WTC11 (cell line): ENCODE measurements at regions not wholly inside any gene's neighbourhood (a gene's known extent, or its start where the extent isn't known, plus 50 kb on each side); places are given as distances from the start of the nearest gene placed in this dataset.

ENCODE experiments used
- E2F1 ChIP-seq: sonication (generic); formaldehyde crosslinking; IDR thresholded peaks from 2 replicates; pipeline ENCODE4 v1.8.0; 2022; ENCODE audit warnings: mild to moderate bottlenecking, missing genetic modification reagents
- JAZF1 ChIP-seq: fragments of 250-450 bp; sonication (Bioruptor Pico); IDR thresholded peaks from 2 replicates; pipeline ENCODE4 v1.9.0; 2021; ENCODE audit warnings: moderate library complexity, mild to moderate bottlenecking, inconsistent platforms
- NR1H2 ChIP-seq: sonication (generic); formaldehyde crosslinking; IDR thresholded peaks from 2 replicates; pipeline ENCODE4 v1.9.0; 2021; ENCODE audit warnings: mild to moderate bottlenecking, moderate library complexity, missing genetic modification reagents
- USF2 ChIP-seq: sonication (generic); formaldehyde crosslinking; IDR thresholded peaks from 2 replicates; pipeline ENCODE4 v1.8.1; 2023; ENCODE audit warnings: mild to moderate bottlenecking, missing genetic modification reagents, moderate library complexity
- ZNF232 ChIP-seq: sonication (generic); formaldehyde crosslinking; IDR thresholded peaks from 2 replicates; pipeline ENCODE4 v1.8.0; 2022; ENCODE audit warnings: mild to moderate bottlenecking, missing genetic modification reagents
- ZNF263 ChIP-seq: sonication (generic); formaldehyde crosslinking; IDR thresholded peaks from 2 replicates; pipeline ENCODE4 v1.8.1; 2022; ENCODE audit warnings: low read depth, mild to moderate bottlenecking, moderate library complexity, missing genetic modification reagents
- TF ChIP-seq, protein P1 (sequence below): fragments of 200-600 bp; IDR thresholded peaks from 2 replicates; pipeline ENCODE4 v1.8.0; 2022; ENCODE audit warnings: antibody characterized with exemption

GRCh38 chr12:91675401-91675800 is 470.2 kb downstream of the BTG1 start:
- TF ChIP-seq E2F1 (CRISPR knock-in tag) (no peak), ZNF232 (no peak), USF2 (CRISPR knock-in tag) (no peak), JAZF1 (CRISPR knock-in tag) (no peak), NR1H2 (CRISPR knock-in tag) (no peak), ZNF263 (CRISPR knock-in tag) (no peak)
- TF ChIP-seq, protein P1, sequence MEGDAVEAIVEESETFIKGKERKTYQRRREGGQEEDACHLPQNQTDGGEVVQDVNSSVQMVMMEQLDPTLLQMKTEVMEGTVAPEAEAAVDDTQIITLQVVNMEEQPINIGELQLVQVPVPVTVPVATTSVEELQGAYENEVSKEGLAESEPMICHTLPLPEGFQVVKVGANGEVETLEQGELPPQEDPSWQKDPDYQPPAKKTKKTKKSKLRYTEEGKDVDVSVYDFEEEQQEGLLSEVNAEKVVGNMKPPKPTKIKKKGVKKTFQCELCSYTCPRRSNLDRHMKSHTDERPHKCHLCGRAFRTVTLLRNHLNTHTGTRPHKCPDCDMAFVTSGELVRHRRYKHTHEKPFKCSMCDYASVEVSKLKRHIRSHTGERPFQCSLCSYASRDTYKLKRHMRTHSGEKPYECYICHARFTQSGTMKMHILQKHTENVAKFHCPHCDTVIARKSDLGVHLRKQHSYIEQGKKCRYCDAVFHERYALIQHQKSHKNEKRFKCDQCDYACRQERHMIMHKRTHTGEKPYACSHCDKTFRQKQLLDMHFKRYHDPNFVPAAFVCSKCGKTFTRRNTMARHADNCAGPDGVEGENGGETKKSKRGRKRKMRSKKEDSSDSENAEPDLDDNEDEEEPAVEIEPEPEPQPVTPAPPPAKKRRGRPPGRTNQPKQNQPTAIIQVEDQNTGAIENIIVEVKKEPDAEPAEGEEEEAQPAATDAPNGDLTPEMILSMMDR, result no peak
